GM12872 (cell line): ENCODE measurements at regions not wholly inside any gene's neighbourhood (a gene's known extent, or its start where the extent isn't known, plus 50 kb on each side); places are given as distances from the start of the nearest gene placed in this dataset.

Source experiments
- TF ChIP-seq, protein P1 (sequence below): IDR thresholded peaks from 3 replicates; pipeline ENCODE4 v1.5.1; 2011; ENCODE audit warnings: low read depth, mild to moderate bottlenecking, low read length, moderate library complexity; ENCODE audit not compliant: insufficient read depth

DNA sequence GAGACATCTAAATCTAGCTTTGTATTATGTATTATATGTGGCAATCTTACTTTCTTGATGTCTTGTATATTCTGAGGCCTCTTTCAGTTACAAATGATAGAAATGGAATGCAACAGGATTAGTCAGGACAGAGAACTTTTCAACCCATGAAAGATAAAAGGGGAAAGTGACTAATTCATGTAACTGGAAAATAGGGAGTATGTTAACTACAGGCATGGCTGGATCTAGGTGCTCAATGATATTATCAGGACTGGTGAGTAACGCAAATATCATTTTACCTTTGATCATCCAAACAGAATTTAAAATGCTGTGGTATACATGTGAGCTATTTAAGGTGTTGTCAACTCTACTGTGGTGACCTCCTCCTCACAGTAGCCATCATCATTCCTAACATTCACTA, 215.7 kb upstream of the GLRA1 start:
- TF ChIP-seq, protein P1, sequence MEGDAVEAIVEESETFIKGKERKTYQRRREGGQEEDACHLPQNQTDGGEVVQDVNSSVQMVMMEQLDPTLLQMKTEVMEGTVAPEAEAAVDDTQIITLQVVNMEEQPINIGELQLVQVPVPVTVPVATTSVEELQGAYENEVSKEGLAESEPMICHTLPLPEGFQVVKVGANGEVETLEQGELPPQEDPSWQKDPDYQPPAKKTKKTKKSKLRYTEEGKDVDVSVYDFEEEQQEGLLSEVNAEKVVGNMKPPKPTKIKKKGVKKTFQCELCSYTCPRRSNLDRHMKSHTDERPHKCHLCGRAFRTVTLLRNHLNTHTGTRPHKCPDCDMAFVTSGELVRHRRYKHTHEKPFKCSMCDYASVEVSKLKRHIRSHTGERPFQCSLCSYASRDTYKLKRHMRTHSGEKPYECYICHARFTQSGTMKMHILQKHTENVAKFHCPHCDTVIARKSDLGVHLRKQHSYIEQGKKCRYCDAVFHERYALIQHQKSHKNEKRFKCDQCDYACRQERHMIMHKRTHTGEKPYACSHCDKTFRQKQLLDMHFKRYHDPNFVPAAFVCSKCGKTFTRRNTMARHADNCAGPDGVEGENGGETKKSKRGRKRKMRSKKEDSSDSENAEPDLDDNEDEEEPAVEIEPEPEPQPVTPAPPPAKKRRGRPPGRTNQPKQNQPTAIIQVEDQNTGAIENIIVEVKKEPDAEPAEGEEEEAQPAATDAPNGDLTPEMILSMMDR = no peak

DNA sequence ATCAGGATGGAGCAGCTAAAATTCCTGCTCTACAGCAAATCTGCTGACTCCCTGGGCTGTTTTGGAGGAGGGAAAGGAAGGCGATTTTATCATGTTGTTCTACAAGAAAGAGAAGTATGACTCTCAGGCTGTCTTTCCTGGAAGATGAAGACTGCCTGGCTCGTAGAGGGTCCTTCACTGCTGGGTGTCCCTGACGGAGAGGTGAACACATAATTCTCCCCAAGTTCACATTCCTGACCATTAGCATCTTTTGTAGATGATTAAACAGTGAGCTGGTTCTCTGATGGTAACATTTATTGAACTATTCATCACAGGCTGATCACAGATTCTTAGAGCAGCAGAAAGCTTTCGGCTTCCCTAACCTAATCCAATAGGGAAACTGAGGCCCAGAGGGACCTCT, 212.4 kb upstream of the GLRA1 start:
- TF ChIP-seq, protein P1 = no peak

DNA sequence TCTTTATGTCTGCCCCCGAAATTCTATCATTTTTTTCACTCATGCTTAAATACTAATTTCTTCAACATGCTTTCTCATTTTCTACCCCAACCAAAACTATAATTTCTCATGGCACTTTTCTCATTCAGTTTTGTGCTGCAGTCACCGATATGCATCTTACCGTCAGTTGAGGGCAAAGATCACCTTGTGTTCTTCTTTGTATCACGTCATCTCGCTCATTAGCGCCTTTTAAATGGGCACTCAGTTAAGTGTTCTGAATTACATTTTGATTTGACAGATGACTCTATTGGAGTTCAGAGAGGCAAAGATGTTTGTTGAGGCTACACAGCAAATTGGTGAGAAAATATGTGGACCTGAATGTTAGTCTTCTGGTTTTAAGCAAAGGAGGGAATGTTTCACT, 211.7 kb upstream of the GLRA1 start:
- TF ChIP-seq, protein P1 = no peak

DNA sequence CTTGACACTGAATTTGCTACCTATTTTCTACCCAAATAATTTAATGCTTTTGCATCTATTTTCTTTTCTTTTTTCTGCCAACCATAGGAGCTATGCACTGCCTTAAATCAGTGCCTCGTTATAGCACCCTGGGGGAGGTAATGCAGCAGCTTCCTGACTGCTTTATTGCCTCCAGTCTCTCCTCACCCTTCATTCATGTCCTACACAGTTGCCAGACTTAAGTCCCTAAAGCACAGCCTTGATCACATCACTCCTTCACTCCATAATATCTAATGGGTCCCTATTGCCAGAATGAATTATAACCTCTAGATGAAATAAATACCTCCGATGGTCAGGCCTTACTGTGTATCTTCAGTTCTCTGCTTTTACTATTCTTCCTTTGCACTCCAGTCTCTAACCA, 211.2 kb upstream of the GLRA1 start:
- TF ChIP-seq, protein P1 = no peak

DNA sequence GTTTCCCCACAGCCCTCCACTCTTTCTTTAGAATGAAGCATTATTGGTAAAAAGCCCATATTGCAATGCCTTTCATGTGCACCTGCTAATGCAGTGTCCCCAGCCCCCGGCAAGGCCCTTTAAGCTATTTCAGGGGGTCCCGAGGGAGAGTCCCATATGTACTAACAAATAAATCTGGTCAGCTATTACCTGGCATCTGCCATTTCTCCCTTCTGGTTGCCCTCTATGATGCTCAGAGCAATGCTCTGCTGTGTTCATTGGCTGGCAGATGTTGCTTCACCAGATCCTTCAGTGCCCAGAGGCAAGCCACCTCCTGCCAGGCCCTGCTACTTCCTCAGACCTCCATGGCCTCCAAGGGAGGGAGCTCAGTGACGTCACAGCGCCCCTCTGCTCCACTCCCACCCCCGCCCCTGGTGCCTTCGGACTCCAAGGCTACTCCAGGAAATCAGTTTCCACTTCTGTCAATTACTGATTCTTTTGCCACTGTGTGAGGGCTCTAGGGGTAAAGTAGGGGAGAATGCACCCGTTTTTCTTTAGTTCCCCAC, 201.1 kb upstream of the GLRA1 start:
- TF ChIP-seq, protein P1 = no peak

DNA sequence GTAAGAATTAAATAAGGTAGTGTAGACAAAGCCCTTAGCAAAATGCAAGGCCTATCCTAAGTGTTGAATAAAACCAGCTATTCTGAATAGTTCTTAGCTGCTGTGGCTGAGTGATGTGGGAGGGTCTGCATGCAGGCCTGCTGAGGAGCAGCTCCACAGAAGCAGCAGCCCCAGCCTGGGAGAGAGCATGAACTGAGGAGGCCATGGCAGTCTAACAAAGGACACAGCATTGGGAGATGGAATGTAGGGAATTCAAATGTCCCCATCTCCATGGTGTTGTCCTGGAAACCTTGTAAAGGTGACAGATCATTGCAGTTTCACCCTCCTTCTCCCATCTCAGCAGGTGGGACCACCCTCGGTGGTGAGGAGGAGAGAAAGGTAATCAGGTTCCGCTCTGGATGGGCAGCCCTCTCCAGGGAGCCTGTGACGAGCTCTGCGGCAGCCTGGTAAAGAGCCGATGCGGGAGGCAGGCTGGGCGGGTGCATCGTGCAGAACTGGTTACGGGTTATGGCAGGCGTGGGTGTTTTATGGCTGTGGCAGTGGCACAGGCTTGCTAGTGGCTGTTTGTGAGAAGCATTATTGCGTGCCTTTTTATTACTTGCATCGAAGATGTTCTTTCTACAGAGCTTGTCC, 199.9 kb upstream of the GLRA1 start:
- TF ChIP-seq, protein P1 = no peak

DNA sequence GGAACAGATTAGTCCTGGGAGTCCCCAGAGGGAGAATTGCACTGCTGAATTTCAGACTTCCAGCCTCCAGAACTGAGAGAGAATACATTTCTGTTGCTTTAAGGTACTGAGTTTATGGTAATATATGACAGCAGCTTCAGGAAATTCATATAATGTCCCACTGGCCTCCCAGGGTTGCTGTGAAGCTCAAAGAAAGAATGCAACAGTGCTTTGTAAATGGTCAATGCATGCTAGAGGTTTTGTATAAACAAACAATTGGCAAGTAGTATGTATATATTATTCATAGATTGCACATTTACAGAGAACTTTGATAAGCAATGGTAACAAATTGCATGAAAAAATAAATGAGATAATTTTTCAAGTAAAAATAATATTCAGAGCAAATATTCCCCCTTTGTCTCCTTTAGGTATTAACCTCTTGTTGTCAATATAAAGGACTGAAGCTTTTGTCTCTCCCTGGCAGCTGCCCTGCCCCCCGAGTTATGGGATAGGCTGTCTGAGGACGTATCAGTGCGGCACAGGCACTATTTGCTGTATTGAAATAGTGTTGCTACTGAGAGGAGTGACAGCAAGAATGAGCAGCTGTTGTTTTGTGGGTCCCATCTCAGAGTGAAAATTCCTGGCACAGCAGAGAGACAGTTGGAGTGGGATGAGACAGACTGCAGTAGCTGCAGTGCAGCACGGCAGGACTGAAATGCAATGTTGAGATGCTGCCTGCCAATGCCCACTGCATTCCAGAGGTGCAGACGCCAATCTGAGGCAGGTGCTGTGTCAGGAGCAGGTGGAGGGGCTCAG, 194.2 kb upstream of the GLRA1 start:
- TF ChIP-seq, protein P1 = no peak
